ENCODE measurements at regions not wholly inside any gene's neighbourhood (a gene's known extent, or its start where the extent isn't known, plus 50 kb on each side); places are given as distances from the start of the nearest gene placed in this dataset.

- Histone ChIP-seq H3K4me3 (no peak overlapping the region), H3K36me3 (no peaks in the 10 kb centered on the region), H3K27me3 (no peaks in the 10 kb centered on the region), H3K27ac (no peak overlapping the region), H3K9me3 (no peaks in the 10 kb centered on the region), H3K4me1 (no peaks in the 10 kb centered on the region)
- DNase-seq (ENCODE audit: low spot score) = no peak
- no peak for TF ChIP-seq CTCF (IDR thresholded peaks at IDR 0.05)
These were observed 67.0 kb upstream of the PDE7B start for GRCh38 chr6:135784507-135784906.

GRCh38 chr6:135789375-135790050, 62.0 kb upstream of the PDE7B start:
- no peaks in the 10 kb centered on the region for H3K4me1 ChIP-seq

GRCh38 chr6:135791441-135791840, 60.1 kb upstream of the PDE7B start:
- H3K9me3 ChIP-seq = no peaks in the 10 kb centered on the region
- H3K4me1 ChIP-seq = no peaks in the 10 kb centered on the region
- no peaks in the 10 kb centered on the region for H3K27me3 ChIP-seq
- H3K27ac ChIP-seq = no peak overlapping the region
- H3K36me3 ChIP-seq = no peaks in the 10 kb centered on the region
- DNase-seq (ENCODE audit: low spot score) = no peak
- TF ChIP-seq CTCF (IDR thresholded peaks at IDR 0.05) = no peak
- no peak overlapping the region for H3K4me3 ChIP-seq

More at GRCh38 chr6:135789375-135790050, 62.0 kb upstream of the PDE7B start:
- H3K27me3 ChIP-seq = no peaks in the 10 kb centered on the region
- no peaks in the 10 kb centered on the region for H3K36me3 ChIP-seq
- no peak overlapping the region for H3K27ac ChIP-seq
- H3K4me3 ChIP-seq = no peak overlapping the region
- no peaks in the 10 kb centered on the region for H3K9me3 ChIP-seq
- no peak for TF ChIP-seq CTCF (IDR thresholded peaks at IDR 0.05)
- no peak for DNase-seq (ENCODE audit: low spot score)

GRCh38 chr6:135796643-135797305, 54.7 kb upstream of the PDE7B start:
- DNase-seq (ENCODE audit: low spot score) = no peak
- Histone ChIP-seq H3K4me3 (no peak overlapping the region), H3K27ac (no peak overlapping the region), H3K4me1 (no peaks in the 10 kb centered on the region), H3K36me3 (no peaks in the 10 kb centered on the region), H3K27me3 (no peaks in the 10 kb centered on the region), H3K9me3 (no peaks in the 10 kb centered on the region)
- TF ChIP-seq CTCF (IDR thresholded peaks at IDR 0.05) = no peak

- no peaks in the 10 kb centered on the region for H3K27me3 ChIP-seq
- TF ChIP-seq CTCF (IDR thresholded peaks at IDR 0.05) = no peak
- no peak for DNase-seq (ENCODE audit: low spot score)
These were observed 54.1 kb upstream of the PDE7B start for GRCh38 chr6:135797361-135797760.

More at GRCh38 chr6:135797361-135797760, 54.1 kb upstream of the PDE7B start:
- Histone ChIP-seq H3K36me3 (no peaks in the 10 kb centered on the region), H3K9me3 (no peaks in the 10 kb centered on the region), H3K4me3 (no peak overlapping the region), H3K4me1 (no peaks in the 10 kb centered on the region), H3K27ac (no peak overlapping the region)
